B cell (primary cell): ENCODE measurements at regions not wholly inside any gene's neighbourhood (a gene's known extent, or its start where the extent isn't known, plus 50 kb on each side); places are given as distances from the start of the nearest gene placed in this dataset.

Experiments used
- ATAC-seq: fragments of 200-7000 bp; cut with Tn5 transposase; one replicate; pipeline ENCODE4 v1.10.0; 2021; ENCODE audit warnings: low read depth, mild to moderate bottlenecking, moderate number of reproducible peaks, moderate library complexity
- CTCF ChIA-PET: fragments of 350-600 bp; sonication (Branson Sonifier 250); formaldehyde crosslinking; loops from one replicate; lab custom pipeline; 2021; ENCODE audit warnings: antibody characterized with exemption, inconsistent platforms; lab: Charles Lee
- POLR2A ChIA-PET: fragments of 350-600 bp; sonication (Branson Sonifier 250); formaldehyde crosslinking; loops from one replicate; lab custom pipeline; 2021; ENCODE audit warnings: antibody characterized with exemption; lab: Charles Lee
- DNase-seq: peaks from one replicate; pipeline ENCODE4 v3.0.0; 2013
- H2AFZ ChIP-seq: 2 replicates; pipeline ENCODE4 v1.6.1; 2012; ENCODE audit warnings: mild to moderate bottlenecking, low read depth, low read length; ENCODE audit not compliant: insufficient read depth, poor library complexity, severe bottlenecking
- H3K27ac ChIP-seq, 2 donors: 1 replicate in 1 of 2; 2 replicates in 1 of 2; pipeline ENCODE4 v1.5.1; 2012 to 2013; ENCODE audit warnings: low read length in 2 of 2, mild to moderate bottlenecking in 2 of 2, moderate library complexity in 1 of 2
- H3K27me3 ChIP-seq, 4 experiments: fragments of 200-600 bp in 1 of 4; sonication (generic) in 1 of 4; replicated peaks in 1 of 4; 1 replicate in 2 of 4; 2 replicates in 2 of 4; pipeline versions ENCODE4 v1.6.1 to v1.7.0; 2013 to 2016; ENCODE audit warnings: low read length in 3 of 4, mild to moderate bottlenecking in 2 of 4, mixed read lengths in 1 of 4, moderate library complexity in 1 of 4; ENCODE audit not compliant: insufficient read depth in 4 of 4, control insufficient read depth in 3 of 4; ENCODE audit errors: control extremely low read depth in 1 of 4
- H3K36me3 ChIP-seq, 2 experiments: replicated peaks in 1 of 2; 1 replicate in 1 of 2; 2 replicates in 1 of 2; pipeline versions ENCODE4 v1.6.1 to v1.7.1; 2013; ENCODE audit warnings: low read length in 1 of 2; ENCODE audit not compliant: insufficient read depth in 2 of 2, control insufficient read depth in 1 of 2; ENCODE audit errors: control extremely low read depth in 1 of 2, extremely low read depth in 1 of 2
- H3K4me1 ChIP-seq, 2 donors: fragments of 200-600 bp in 1 of 2; sonication (generic) in 1 of 2; 1 replicate in 1 of 2; 2 replicates in 1 of 2; pipeline versions ENCODE4 v1.5.1 to v1.6.1; 2013 to 2017; ENCODE audit warnings: low read length in 2 of 2; ENCODE audit not compliant: control insufficient read depth in 2 of 2, insufficient read depth in 2 of 2
- H3K4me2 ChIP-seq: replicated peaks from 2 replicates; pipeline ENCODE3; 2012; ENCODE audit warnings: mild to moderate bottlenecking, low read depth, low read length; ENCODE audit not compliant: poor library complexity, severe bottlenecking
- H3K4me3 ChIP-seq, 5 experiments: fragments of 200-600 bp in 1 of 5; sonication (generic) in 1 of 5; 1 replicate in 3 of 5; 2 replicates in 2 of 5; pipeline versions ENCODE4 v1.5.1 to v1.7.0; 2011 to 2016; ENCODE audit warnings: low read length in 4 of 5, mild to moderate bottlenecking in 4 of 5, low read depth in 2 of 5, control low read depth in 1 of 5, moderate library complexity in 1 of 5; ENCODE audit not compliant: insufficient read depth in 1 of 5; ENCODE audit errors: control extremely low read depth in 1 of 5, extremely low read depth in 1 of 5
- H3K79me2 ChIP-seq: fragments of 200-600 bp; sonication (generic); one replicate; pipeline ENCODE4 v1.6.0; 2016; ENCODE audit warnings: low read length; ENCODE audit not compliant: control insufficient read depth, insufficient read depth
- H3K9ac ChIP-seq: fragments of 200-600 bp; sonication (generic); 2 replicates; pipeline ENCODE4 v1.6.1; 2017; ENCODE audit warnings: mild to moderate bottlenecking, low read length, moderate library complexity
- H3K9me3 ChIP-seq, 3 donors: one replicate each; pipeline versions ENCODE4 v1.6.1 to v1.7.1; 2013; ENCODE audit warnings: low read length in 2 of 3; ENCODE audit not compliant: control insufficient read depth in 2 of 3, insufficient read depth in 1 of 3; ENCODE audit errors: control extremely low read depth in 1 of 3
- H4K20me1 ChIP-seq: 2 replicates; pipeline ENCODE4 v1.6.0; 2012; ENCODE audit warnings: mild to moderate bottlenecking, low read length; ENCODE audit not compliant: insufficient read depth, control insufficient read depth, poor library complexity, severe bottlenecking
- H3K27ac Mint-ChIP-seq: one replicate; pipeline ENCODE4 v1.8.0; 2021; ENCODE audit warnings: mixed read lengths
- H3K27me3 Mint-ChIP-seq: one replicate; pipeline ENCODE4 v1.8.0; 2021; ENCODE audit warnings: mixed read lengths
- H3K4me1 Mint-ChIP-seq: one replicate; pipeline ENCODE4 v1.8.0; 2021; ENCODE audit warnings: mixed read lengths
- H3K4me3 Mint-ChIP-seq: one replicate; pipeline ENCODE4 v1.8.0; 2021; ENCODE audit warnings: mixed read lengths
- H3K9me3 Mint-ChIP-seq: one replicate; pipeline ENCODE4 v1.8.0; 2022; ENCODE audit warnings: mixed read lengths; ENCODE audit not compliant: insufficient read depth
- CTCF ChIP-seq: fragments of 200-600 bp; IDR thresholded peaks from one replicate; pipeline ENCODE4 v1.8.0; 2022; ENCODE audit warnings: antibody characterized with exemption, mild to moderate bottlenecking
- EZH2 ChIP-seq: IDR thresholded peaks from 2 replicates; pipeline ENCODE4 v1.6.1; 2012; ENCODE audit warnings: borderline replicate concordance, low read depth, mild to moderate bottlenecking, moderate library complexity, low read length; ENCODE audit not compliant: insufficient read depth, poor library complexity, severe bottlenecking
- WGBS: methylation state at CpG from one replicate; pipeline ENCODE4 v1.1.5; 2013; ENCODE audit warnings: missing lambda C conversion rate; ENCODE audit not compliant: insufficient coverage; 5-methylcytosine and 5-hydroxymethylcytosine counted together
- intact Hi-C: fragments of 100-400 bp; cut with micrococcal nuclease; formaldehyde crosslinking; loops from one replicate; pipeline ENCODE4 v1.10.0; 2022

GRCh38 chr15:79197285-79197684 lies 85.2 kb upstream of the ANKRD34C start:
- WGBS = 71% methylated on average over 6 of the region's 7 CpGs
- CTCF ChIA-PET = interaction anchor here (1.0 to 1.7 kb wide), 3 partner anchors 11 to 290 kb away, joined by 3 to 6 read pairs (median 3); no protein-coding TSS in a partner anchor

DNA sequence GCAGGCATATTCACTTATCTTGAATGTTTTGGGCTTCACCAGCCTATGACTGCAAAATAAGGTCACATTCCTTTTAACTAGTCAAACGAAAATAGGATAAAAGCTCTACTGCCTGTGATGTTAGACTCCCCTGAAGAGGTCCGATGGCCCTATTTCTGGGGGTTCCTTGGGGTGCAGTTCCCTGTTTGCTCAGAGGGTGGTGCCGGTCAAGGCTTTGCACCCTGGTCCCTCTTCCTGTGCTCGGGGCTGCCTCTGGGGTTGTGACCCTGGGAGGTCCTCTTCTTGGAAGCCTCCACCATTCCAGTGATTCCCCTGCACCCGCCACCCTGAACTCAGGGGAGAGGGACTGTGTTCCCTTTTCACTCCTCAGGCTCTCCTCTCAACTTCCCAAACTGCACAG lies 86.7 kb upstream of the ANKRD34C start:
- H3K9me3 Mint-ChIP-seq = no peaks in the 10 kb centered on the region
- no peaks in the 10 kb centered on the region for H3K36me3 ChIP-seq
- DNase-seq (no peak), ATAC-seq (no peak)
- no peaks in the 10 kb centered on the region for H4K20me1 ChIP-seq
- H3K4me3 Mint-ChIP-seq = no peak overlapping the region
- no peak for TF ChIP-seq CTCF
- no peak for TF ChIP-seq EZH2
- no peak overlapping the region for H2AFZ ChIP-seq
- 58% methylated on average over 4 of the region's 5 CpGs for WGBS
- no peaks in the 10 kb centered on the region for H3K4me1 ChIP-seq
- H3K79me2 ChIP-seq = no peaks in the 10 kb centered on the region
- peaks cover 0 to 6% (median 0%) of the 10 kb centered on the region in 4 experiments for H3K27me3 ChIP-seq
- H3K4me1 Mint-ChIP-seq = no peaks in the 10 kb centered on the region
- peaks cover 52% of the 10 kb centered on the region for H3K27me3 Mint-ChIP-seq
- POLR2A ChIA-PET = no interaction called here
- no peak overlapping the region for H3K4me3 ChIP-seq
- intact Hi-C loops = no loop called here
- no peak overlapping the region for H3K27ac ChIP-seq
- no peaks in the 10 kb centered on the region for H3K9me3 ChIP-seq
- no peak overlapping the region for H3K27ac Mint-ChIP-seq
- CTCF ChIA-PET = interaction anchor here (2.3 kb wide), 1 partner anchor 11 kb away, joined by 16 read pairs; no protein-coding TSS in a partner anchor
- no peak overlapping the region for H3K4me2 ChIP-seq
- H3K9ac ChIP-seq = no peak overlapping the region

More at GRCh38 chr15:79197285-79197684, 85.2 kb upstream of the ANKRD34C start:
- no peak overlapping the region for H3K27ac ChIP-seq
- H3K27me3 ChIP-seq = peaks cover 0 to 6% (median 0%) of the 10 kb centered on the region in 4 experiments
- H3K27ac Mint-ChIP-seq = no peak overlapping the region
- no peak overlapping the region for H3K4me3 Mint-ChIP-seq
- H3K9me3 Mint-ChIP-seq = no peaks in the 10 kb centered on the region
- H3K4me3 ChIP-seq = no peak overlapping the region
- no peaks in the 10 kb centered on the region for H3K9me3 ChIP-seq
- no peak overlapping the region for H2AFZ ChIP-seq
- intact Hi-C loops = no loop called here
- ATAC-seq = no peak
- no peak overlapping the region for H3K9ac ChIP-seq
- no peak for TF ChIP-seq EZH2
- no peak for TF ChIP-seq CTCF
- H3K4me1 Mint-ChIP-seq = no peaks in the 10 kb centered on the region
- H3K4me1 ChIP-seq = no peaks in the 10 kb centered on the region
- H3K36me3 ChIP-seq = no peaks in the 10 kb centered on the region
- no peaks in the 10 kb centered on the region for H3K79me2 ChIP-seq
- H4K20me1 ChIP-seq = no peaks in the 10 kb centered on the region
- peaks cover 59% of the 10 kb centered on the region for H3K27me3 Mint-ChIP-seq
- no peak for DNase-seq
- H3K4me2 ChIP-seq = no peak overlapping the region
- POLR2A ChIA-PET = no interaction called here
